SU-DHL-6 (cell line): ENCODE measurements at regions not wholly inside any gene's neighbourhood (a gene's known extent, or its start where the extent isn't known, plus 50 kb on each side); places are given as distances from the start of the nearest gene placed in this dataset.

ENCODE experiments used
- H2AFZ ChIP-seq: fragments of 200-600 bp; sonication (generic); 2 replicates; pipeline ENCODE4 v1.6.1; 2014; ENCODE audit warnings: low read depth, mild to moderate bottlenecking, moderate library complexity, mixed read lengths, antibody characterized with exemption, low read length; ENCODE audit not compliant: severe bottlenecking
- H3F3A ChIP-seq: fragments of 200-600 bp; shearing (Covaris generic); 2 replicates; pipeline ENCODE4 v1.6.0; 2016; ENCODE audit warnings: antibody characterized with exemption, mild to moderate bottlenecking; ENCODE audit not compliant: insufficient read depth
- H3K27ac ChIP-seq: fragments of 200-600 bp; sonication (generic); 2 replicates; pipeline ENCODE4 v1.5.1; 2016; ENCODE audit warnings: low read depth, mild to moderate bottlenecking, low read length, moderate library complexity, mixed read lengths
- H3K27me3 ChIP-seq: fragments of 200-600 bp; sonication (generic), shearing (Covaris generic); 2 replicates; pipeline ENCODE4 v1.6.0; 2014; ENCODE audit warnings: mild to moderate bottlenecking, low read length
- H3K36me3 ChIP-seq: fragments of 200-600 bp; sonication (generic); 2 replicates; pipeline ENCODE4 v1.6.1; 2014; ENCODE audit warnings: mild to moderate bottlenecking, low read length, mixed read lengths
- H3K4me2 ChIP-seq: fragments of 300-600, 200-600 bp; shearing (Covaris generic), sonication (generic); 2 replicates; pipeline ENCODE4 v1.6.0; 2014; ENCODE audit warnings: low read length, low read depth, mild to moderate bottlenecking; ENCODE audit not compliant: poor library complexity, severe bottlenecking
- H3K4me3 ChIP-seq: fragments of 200-600 bp; sonication (generic); 2 replicates; pipeline ENCODE4 v1.5.1; 2014; ENCODE audit warnings: antibody characterized with exemption, low read length, mild to moderate bottlenecking, mixed read lengths; ENCODE audit not compliant: insufficient read depth, poor library complexity, severe bottlenecking
- H3K79me2 ChIP-seq: fragments of 200-600 bp; sonication (generic); 2 replicates; pipeline ENCODE4 v1.6.1; 2014; ENCODE audit warnings: mild to moderate bottlenecking, low read length, moderate library complexity; ENCODE audit not compliant: insufficient read depth
- H3K9ac ChIP-seq: fragments of 200-600 bp; sonication (generic); 2 replicates; pipeline ENCODE4 v1.7.0; 2014; ENCODE audit warnings: mild to moderate bottlenecking, low read length
- H3K9me2 ChIP-seq: fragments of 200-600 bp; sonication (generic); replicated peaks from 2 replicates; pipeline ENCODE4 v1.6.1; 2014; ENCODE audit warnings: low read length; ENCODE audit not compliant: insufficient read depth
- H3K9me3 ChIP-seq: fragments of 200-600 bp; sonication (generic); 2 replicates; pipeline ENCODE4 v1.6.1; 2014; ENCODE audit warnings: low read length, mixed read lengths; ENCODE audit not compliant: insufficient read depth
- H4K20me1 ChIP-seq: fragments of 200-600 bp; sonication (generic); 2 replicates; pipeline ENCODE4 v1.6.1; 2014; ENCODE audit warnings: low read depth, mild to moderate bottlenecking, antibody characterized with exemption, low read length, moderate library complexity, mixed read lengths
- CTCF ChIP-seq: fragments of 200-600 bp; sonication (generic); IDR thresholded peaks from one replicate; pipeline ENCODE4 v1.5.1; 2017; ENCODE audit warnings: antibody characterized with exemption, mild to moderate bottlenecking, low read length, moderate library complexity; ENCODE audit not compliant: insufficient read depth, poor library complexity, severe bottlenecking
- EZH2phosphoT487 ChIP-seq: fragments of 200-600 bp; sonication (generic), shearing (Covaris generic); conservative IDR thresholded peaks from 2 replicates; pipeline ENCODE4 v1.6.1; 2018; ENCODE audit warnings: mild to moderate bottlenecking, antibody characterized with exemption, low read length, moderate library complexity, mixed read lengths

- H3K4me2 ChIP-seq: no peak overlapping the region
- H2AFZ ChIP-seq: no peak overlapping the region
- no peak overlapping the region for H3K27ac ChIP-seq
- no peaks in the 10 kb centered on the region for H3F3A ChIP-seq
- H3K9me3 ChIP-seq: no peaks in the 10 kb centered on the region; the same call in 1 of the 2 replicates
- H4K20me1 ChIP-seq: no peaks in the 10 kb centered on the region
- no peaks in the 10 kb centered on the region for H3K79me2 ChIP-seq
- H3K9ac ChIP-seq: no peak overlapping the region
- no peak overlapping the region for H3K4me3 ChIP-seq
- no peaks in the 10 kb centered on the region for H3K9me2 ChIP-seq
- H3K36me3 ChIP-seq: no peaks in the 10 kb centered on the region
- H3K27me3 ChIP-seq: no peaks in the 10 kb centered on the region
- TF ChIP-seq CTCF: no peak
- TF ChIP-seq EZH2phosphoT487: no peak
Measured at GRCh38 chrX:6679550-6679949, 144.6 kb upstream of the VCX3A start.

- Histone ChIP-seq H3F3A (no peaks in the 10 kb centered on the region), H3K27me3 (no peaks in the 10 kb centered on the region), H3K36me3 (no peaks in the 10 kb centered on the region), H4K20me1 (no peaks in the 10 kb centered on the region), H3K4me3 (no peak overlapping the region), H3K4me2 (no peak overlapping the region), H3K9me3 (no peaks in the 10 kb centered on the region; the same call in 1 of the 2 replicates), H3K79me2 (no peaks in the 10 kb centered on the region), H3K9me2 (no peaks in the 10 kb centered on the region), H3K9ac (no peak overlapping the region), H3K27ac (no peak overlapping the region), H2AFZ (no peak overlapping the region)
- TF ChIP-seq EZH2phosphoT487 (no peak), CTCF (no peak)
Measured at GRCh38 chrX:6678313-6678712, 143.4 kb upstream of the VCX3A start.

- Histone ChIP-seq H3K79me2 (no peaks in the 10 kb centered on the region), H3K36me3 (no peaks in the 10 kb centered on the region), H3K4me2 (no peak overlapping the region), H3F3A (no peaks in the 10 kb centered on the region), H3K27me3 (no peaks in the 10 kb centered on the region), H3K9ac (no peak overlapping the region), H2AFZ (no peak overlapping the region), H3K27ac (no peak overlapping the region), H3K9me2 (no peaks in the 10 kb centered on the region), H3K9me3 (no peaks in the 10 kb centered on the region), H3K4me3 (no peak overlapping the region), H4K20me1 (no peaks in the 10 kb centered on the region)
- TF ChIP-seq EZH2phosphoT487: no peak
- no peak for TF ChIP-seq CTCF
Measured at GRCh38 chrX:6674734-6675133, 139.8 kb upstream of the VCX3A start.
